Epithelial cell of proximal tubule (primary cell): ENCODE measurements at regions not wholly inside any gene's neighbourhood (a gene's known extent, or its start where the extent isn't known, plus 50 kb on each side); places are given as distances from the start of the nearest gene placed in this dataset.

Source experiments
- DNase-seq: peaks from one replicate; pipeline ENCODE4 v3.0.0-alpha.2; 2011; ENCODE audit warnings: low read depth
- H3K4me3 ChIP-seq: 2 replicates; pipeline ENCODE4 v1.5.1; 2011; ENCODE audit warnings: low read depth, mild to moderate bottlenecking, low read length
- TF ChIP-seq, protein P1 (sequence below): conservative IDR thresholded peaks from 2 replicates; pipeline ENCODE4 v1.5.1; 2012; ENCODE audit warnings: low read depth, mild to moderate bottlenecking, low read length

DNA sequence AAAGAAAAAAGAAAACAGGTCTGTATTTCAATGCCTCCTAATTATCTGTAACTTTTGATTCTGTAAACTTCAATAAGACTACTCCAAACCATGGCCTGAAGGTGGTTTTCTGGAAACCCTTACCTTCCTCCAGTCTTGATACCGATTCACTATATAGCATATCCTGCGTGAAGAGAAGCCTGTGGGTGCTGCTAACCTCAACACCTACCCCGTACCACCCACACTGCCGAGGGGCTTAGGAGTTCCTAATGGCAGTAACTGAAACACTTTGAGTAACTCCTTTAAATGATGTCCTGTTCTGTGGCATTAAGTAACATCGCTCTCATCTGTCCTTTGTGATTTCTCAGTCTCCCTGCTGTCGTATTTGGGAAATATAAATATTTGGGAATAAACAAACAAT lies 104.5 kb upstream of the CARMIL1 start:
- no peak overlapping the region for H3K4me3 ChIP-seq
- TF ChIP-seq, protein P1, sequence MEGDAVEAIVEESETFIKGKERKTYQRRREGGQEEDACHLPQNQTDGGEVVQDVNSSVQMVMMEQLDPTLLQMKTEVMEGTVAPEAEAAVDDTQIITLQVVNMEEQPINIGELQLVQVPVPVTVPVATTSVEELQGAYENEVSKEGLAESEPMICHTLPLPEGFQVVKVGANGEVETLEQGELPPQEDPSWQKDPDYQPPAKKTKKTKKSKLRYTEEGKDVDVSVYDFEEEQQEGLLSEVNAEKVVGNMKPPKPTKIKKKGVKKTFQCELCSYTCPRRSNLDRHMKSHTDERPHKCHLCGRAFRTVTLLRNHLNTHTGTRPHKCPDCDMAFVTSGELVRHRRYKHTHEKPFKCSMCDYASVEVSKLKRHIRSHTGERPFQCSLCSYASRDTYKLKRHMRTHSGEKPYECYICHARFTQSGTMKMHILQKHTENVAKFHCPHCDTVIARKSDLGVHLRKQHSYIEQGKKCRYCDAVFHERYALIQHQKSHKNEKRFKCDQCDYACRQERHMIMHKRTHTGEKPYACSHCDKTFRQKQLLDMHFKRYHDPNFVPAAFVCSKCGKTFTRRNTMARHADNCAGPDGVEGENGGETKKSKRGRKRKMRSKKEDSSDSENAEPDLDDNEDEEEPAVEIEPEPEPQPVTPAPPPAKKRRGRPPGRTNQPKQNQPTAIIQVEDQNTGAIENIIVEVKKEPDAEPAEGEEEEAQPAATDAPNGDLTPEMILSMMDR, result no peak
- DNase-seq, result no peak

DNA sequence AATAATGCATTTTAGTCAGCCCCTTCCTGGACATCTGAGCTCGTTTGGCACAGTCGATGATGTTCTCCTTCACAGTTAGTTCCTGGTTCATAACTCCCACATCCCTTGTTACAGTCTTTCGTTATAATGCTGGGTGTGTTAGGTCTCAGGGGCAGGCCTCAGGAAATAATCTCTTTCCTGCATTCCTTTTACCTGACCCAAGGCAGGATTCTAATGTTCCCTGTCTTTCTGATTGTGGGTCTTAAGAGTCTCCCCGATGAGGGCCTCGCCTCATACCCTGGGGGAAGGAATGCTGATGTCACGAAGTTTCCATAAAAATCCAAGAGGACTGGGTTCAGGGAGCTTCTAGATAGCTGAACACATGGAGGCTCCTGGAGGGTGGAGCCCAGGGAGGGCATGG lies 104.0 kb upstream of the CARMIL1 start:
- no peak overlapping the region for H3K4me3 ChIP-seq
- no peak for DNase-seq

GRCh38 chr6:25175681-25176080 lies 103.5 kb upstream of the CARMIL1 start:
- no peak for DNase-seq

More for the DNA sequence above, 104.0 kb upstream of the CARMIL1 start:
- TF ChIP-seq, protein P1, result no peak

GRCh38 chr6:25176466-25176865 lies 102.7 kb upstream of the CARMIL1 start:
- H3K4me3 ChIP-seq, result no peak overlapping the region
- TF ChIP-seq, protein P1, result no peak
- DNase-seq, result no peak

More at GRCh38 chr6:25175681-25176080, 103.5 kb upstream of the CARMIL1 start:
- no peak overlapping the region for H3K4me3 ChIP-seq
- TF ChIP-seq, protein P1, result no peak

DNA sequence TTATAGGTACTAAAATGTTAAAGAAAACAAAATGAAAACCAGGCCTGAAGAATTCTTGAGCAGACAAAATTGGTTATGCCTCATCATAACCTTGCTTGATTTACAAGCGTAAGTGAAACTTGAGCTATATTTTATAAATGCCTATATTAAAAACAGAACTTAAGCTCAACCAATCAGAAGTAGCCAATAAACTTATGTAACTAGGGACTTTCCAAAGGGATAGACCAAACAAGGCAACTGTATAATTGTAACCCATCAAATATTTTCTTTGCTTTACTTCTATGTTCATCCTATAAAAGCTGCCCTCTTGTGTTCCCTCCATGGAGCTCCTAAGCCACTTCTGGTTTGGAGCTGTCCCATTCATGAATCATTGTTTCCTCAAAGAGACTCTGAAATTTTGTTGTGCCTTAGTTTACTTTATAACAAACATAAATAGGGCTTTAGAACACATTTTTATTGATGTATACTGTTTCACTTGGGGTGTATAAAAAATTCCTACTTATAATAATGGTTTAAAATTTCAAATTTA lies 101.6 kb upstream of the CARMIL1 start:
- no peak for DNase-seq
- no peak overlapping the region for H3K4me3 ChIP-seq
- TF ChIP-seq, protein P1, result no peak

DNA sequence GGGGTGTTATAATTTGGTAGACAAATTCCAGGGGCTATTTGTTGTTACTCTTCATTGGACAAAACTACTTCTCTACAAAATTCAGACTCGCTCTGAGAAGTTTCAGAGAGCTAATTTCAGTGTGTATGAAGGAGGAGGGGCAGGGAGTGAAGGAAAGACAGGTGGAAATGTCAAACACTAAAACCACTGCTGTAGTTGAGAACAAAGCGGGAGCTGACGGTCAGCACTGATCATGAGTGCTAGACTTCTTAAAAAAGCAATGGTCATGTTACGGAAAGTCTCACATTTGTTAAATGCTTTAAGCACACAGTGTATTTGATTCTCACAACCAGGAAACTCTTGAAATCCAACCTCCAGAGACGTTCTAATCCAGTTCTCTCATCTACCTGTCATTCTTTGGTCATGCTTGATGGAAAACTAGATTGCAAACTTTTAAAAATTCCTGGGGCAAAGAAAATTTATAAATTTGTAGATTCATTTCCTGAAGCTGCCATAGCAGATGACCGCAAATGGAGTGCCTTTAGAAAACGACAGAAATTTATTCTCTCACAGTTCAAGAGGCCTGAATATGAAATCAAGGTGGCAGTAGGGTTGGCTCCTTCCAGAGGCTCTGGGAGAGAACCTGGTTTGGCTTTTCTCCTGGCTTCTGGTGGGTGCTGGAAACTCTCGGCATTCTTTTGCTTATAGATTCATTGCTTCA lies 100.7 kb upstream of the CARMIL1 start:
- TF ChIP-seq, protein P1, result no peak
- H3K4me3 ChIP-seq, result no peak overlapping the region
- DNase-seq, result no peak
